Liver (tissue), 8 donors: ENCODE measurements at regions not wholly inside any gene's neighbourhood (a gene's known extent, or its start where the extent isn't known, plus 50 kb on each side); places are given as distances from the start of the nearest gene placed in this dataset.

Experiments used
- DNase-seq: peaks from one replicate; pipeline ENCODE4 v3.0.0-alpha.2; 2017; ENCODE audit warnings: low spot score
- H3K27ac ChIP-seq, 2 donors: one replicate each; pipeline ENCODE4 v1.7.0; 2013; ENCODE audit warnings: inconsistent platforms in 2 of 2, low read length in 2 of 2, control low read depth in 1 of 2, low read depth in 1 of 2, mild to moderate bottlenecking in 1 of 2
- H3K27me3 ChIP-seq, 4 donors: one replicate each; pipeline versions ENCODE4 v1.6.1 to v1.7.0; 2013; ENCODE audit warnings: low read length in 3 of 4, inconsistent platforms in 1 of 4, mild to moderate bottlenecking in 1 of 4, moderate library complexity in 1 of 4; ENCODE audit not compliant: control insufficient read depth in 4 of 4, insufficient read depth in 4 of 4
- H3K36me3 ChIP-seq, 4 donors: one replicate each; pipeline versions ENCODE4 v1.6.1 to v1.7.0; 2013; ENCODE audit warnings: low read length in 3 of 4, mild to moderate bottlenecking in 3 of 4, low read depth in 1 of 4, moderate library complexity in 1 of 4; ENCODE audit not compliant: control insufficient read depth in 4 of 4, insufficient read depth in 3 of 4
- H3K4me1 ChIP-seq, 4 donors: one replicate each; pipeline versions ENCODE4 v1.6.1 to v1.7.0; 2013; ENCODE audit warnings: low read length in 3 of 4, mild to moderate bottlenecking in 3 of 4, moderate library complexity in 1 of 4; ENCODE audit not compliant: control insufficient read depth in 4 of 4, insufficient read depth in 4 of 4
- H3K4me3 ChIP-seq, 3 donors: one replicate each; pipeline versions ENCODE4 v1.6.1 to v1.7.0; 2013; ENCODE audit warnings: low read length in 3 of 3, control low read depth in 1 of 3, low read depth in 1 of 3, mild to moderate bottlenecking in 1 of 3
- H3K9ac ChIP-seq, 2 donors: one replicate each; pipeline ENCODE4 v1.7.0; 2013; ENCODE audit warnings: low read length in 2 of 2, mild to moderate bottlenecking in 2 of 2, moderate library complexity in 2 of 2, control low read depth in 1 of 2, low read depth in 1 of 2
- H3K9me3 ChIP-seq, 4 donors: one replicate each; pipeline versions ENCODE4 v1.6.1 to v1.7.0; 2013; ENCODE audit warnings: low read length in 3 of 4; ENCODE audit not compliant: control insufficient read depth in 4 of 4
- EGR1 ChIP-seq, 2 donors: IDR thresholded peaks; 2 replicates each; pipeline ENCODE4 v1.6.1; 2016 to 2018; ENCODE audit warnings: antibody characterized with exemption in 2 of 2, low read depth in 2 of 2
- FOXA1 ChIP-seq: IDR thresholded peaks from 2 replicates; pipeline ENCODE4 v1.6.1; 2016; ENCODE audit warnings: antibody characterized with exemption
- FOXA2 ChIP-seq: IDR thresholded peaks from 2 replicates; pipeline ENCODE4 v1.6.1; 2016; ENCODE audit warnings: antibody characterized with exemption
- GABPA ChIP-seq, 2 donors: IDR thresholded peaks in 1 of 2; conservative IDR thresholded peaks in 1 of 2; 2 replicates each; pipeline ENCODE4 v1.6.1; 2016; ENCODE audit warnings: antibody characterized with exemption in 2 of 2, mild to moderate bottlenecking in 1 of 2, moderate library complexity in 1 of 2
- HNF4A ChIP-seq, 2 donors: conservative IDR thresholded peaks; 2 replicates each; pipeline ENCODE4 v1.6.1; 2016; ENCODE audit warnings: antibody characterized with exemption in 2 of 2, mild to moderate bottlenecking in 2 of 2
- HNF4G ChIP-seq: IDR thresholded peaks from 2 replicates; pipeline ENCODE4 v1.6.1; 2016; ENCODE audit warnings: antibody characterized with exemption
- JUND ChIP-seq, 2 donors: IDR thresholded peaks; 2 replicates each; pipeline ENCODE4 v1.6.1; 2016; ENCODE audit warnings: antibody characterized with exemption in 2 of 2
- NR2F2 ChIP-seq: IDR thresholded peaks from 2 replicates; pipeline ENCODE4 v1.6.1; 2016; ENCODE audit warnings: antibody characterized with exemption
- RAD21 ChIP-seq, 2 donors: IDR thresholded peaks; 2 replicates each; pipeline ENCODE4 v1.6.1; 2016; ENCODE audit warnings: antibody characterized with exemption in 2 of 2, mild to moderate bottlenecking in 2 of 2
- RXRA ChIP-seq, 2 donors: IDR thresholded peaks; 2 replicates each; pipeline ENCODE4 v1.6.1; 2017 to 2018; ENCODE audit warnings: antibody characterized with exemption in 2 of 2, mild to moderate bottlenecking in 1 of 2
- SP1 ChIP-seq: IDR thresholded peaks from 2 replicates; pipeline ENCODE4 v1.6.1; 2018; ENCODE audit warnings: antibody characterized with exemption, mild to moderate bottlenecking
- TAF1 ChIP-seq: conservative IDR thresholded peaks from 2 replicates; pipeline ENCODE4 v1.6.1; 2016; ENCODE audit warnings: antibody characterized with exemption, mild to moderate bottlenecking
- YY1 ChIP-seq: IDR thresholded peaks from 2 replicates; pipeline ENCODE4 v1.6.1; 2016; ENCODE audit warnings: antibody characterized with exemption, mild to moderate bottlenecking
- WGBS: extraction: QIAGEN DNeasy Blood & Tissue Kit; methylation state at CpG from one replicate; pipeline ENCODE4 v1.1.7; 2013; 5-methylcytosine and 5-hydroxymethylcytosine counted together
- TF ChIP-seq, protein P1 (sequence below): IDR thresholded peaks from 2 replicates; pipeline ENCODE4 v1.6.1; 2016; ENCODE audit warnings: antibody characterized with exemption
- TF ChIP-seq, protein P2 (sequence below): IDR thresholded peaks from 2 replicates; pipeline ENCODE4 v1.6.1; 2016; ENCODE audit warnings: antibody characterized with exemption
- TF ChIP-seq, protein P3 (sequence below): fragments of 150-350 bp; IDR thresholded peaks from 2 replicates; pipeline ENCODE4 v1.5.1; 2017; ENCODE audit warnings: improper control_type of control experiment, low read depth, low read length; ENCODE audit not compliant: missing input control
- TF ChIP-seq, protein P4 (sequence below): IDR thresholded peaks from 2 replicates; pipeline ENCODE4 v1.6.1; 2016; ENCODE audit warnings: antibody characterized with exemption
- TF ChIP-seq, protein P5 (sequence below): IDR thresholded peaks from 2 replicates; pipeline ENCODE4 v1.6.1; 2016; ENCODE audit warnings: antibody characterized with exemption, mild to moderate bottlenecking
- donor health status: healthy.
- donor health status: healthy.
- donor health status: healthy.
- donor health status: healthy.
- donor health status: healthy.

DNA sequence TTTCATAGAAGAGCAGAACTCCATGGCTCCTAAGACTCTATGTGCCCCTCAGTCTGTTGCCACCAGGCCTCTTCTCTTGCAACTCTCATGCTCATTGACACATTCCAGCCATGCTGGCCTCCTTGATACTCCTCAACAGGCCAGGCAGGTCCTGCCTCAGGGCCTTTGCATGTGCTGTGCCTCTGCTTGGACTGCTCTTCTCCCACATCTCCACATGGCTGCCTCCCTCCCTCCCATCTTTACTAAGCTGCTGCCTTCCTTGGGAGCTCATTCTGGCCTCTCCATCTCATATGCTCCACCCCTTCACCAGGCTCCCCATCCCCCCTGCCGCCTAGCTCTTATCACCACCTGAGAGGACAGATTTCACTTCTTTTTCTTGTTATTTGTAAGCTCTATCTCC is 103.8 kb upstream of the GPR26 start (continued):
- TF ChIP-seq, protein P1, sequence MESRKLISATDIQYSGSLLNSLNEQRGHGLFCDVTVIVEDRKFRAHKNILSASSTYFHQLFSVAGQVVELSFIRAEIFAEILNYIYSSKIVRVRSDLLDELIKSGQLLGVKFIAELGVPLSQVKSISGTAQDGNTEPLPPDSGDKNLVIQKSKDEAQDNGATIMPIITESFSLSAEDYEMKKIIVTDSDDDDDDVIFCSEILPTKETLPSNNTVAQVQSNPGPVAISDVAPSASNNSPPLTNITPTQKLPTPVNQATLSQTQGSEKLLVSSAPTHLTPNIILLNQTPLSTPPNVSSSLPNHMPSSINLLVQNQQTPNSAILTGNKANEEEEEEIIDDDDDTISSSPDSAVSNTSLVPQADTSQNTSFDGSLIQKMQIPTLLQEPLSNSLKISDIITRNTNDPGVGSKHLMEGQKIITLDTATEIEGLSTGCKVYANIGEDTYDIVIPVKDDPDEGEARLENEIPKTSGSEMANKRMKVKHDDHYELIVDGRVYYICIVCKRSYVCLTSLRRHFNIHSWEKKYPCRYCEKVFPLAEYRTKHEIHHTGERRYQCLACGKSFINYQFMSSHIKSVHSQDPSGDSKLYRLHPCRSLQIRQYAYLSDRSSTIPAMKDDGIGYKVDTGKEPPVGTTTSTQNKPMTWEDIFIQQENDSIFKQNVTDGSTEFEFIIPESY: no peak

DNA sequence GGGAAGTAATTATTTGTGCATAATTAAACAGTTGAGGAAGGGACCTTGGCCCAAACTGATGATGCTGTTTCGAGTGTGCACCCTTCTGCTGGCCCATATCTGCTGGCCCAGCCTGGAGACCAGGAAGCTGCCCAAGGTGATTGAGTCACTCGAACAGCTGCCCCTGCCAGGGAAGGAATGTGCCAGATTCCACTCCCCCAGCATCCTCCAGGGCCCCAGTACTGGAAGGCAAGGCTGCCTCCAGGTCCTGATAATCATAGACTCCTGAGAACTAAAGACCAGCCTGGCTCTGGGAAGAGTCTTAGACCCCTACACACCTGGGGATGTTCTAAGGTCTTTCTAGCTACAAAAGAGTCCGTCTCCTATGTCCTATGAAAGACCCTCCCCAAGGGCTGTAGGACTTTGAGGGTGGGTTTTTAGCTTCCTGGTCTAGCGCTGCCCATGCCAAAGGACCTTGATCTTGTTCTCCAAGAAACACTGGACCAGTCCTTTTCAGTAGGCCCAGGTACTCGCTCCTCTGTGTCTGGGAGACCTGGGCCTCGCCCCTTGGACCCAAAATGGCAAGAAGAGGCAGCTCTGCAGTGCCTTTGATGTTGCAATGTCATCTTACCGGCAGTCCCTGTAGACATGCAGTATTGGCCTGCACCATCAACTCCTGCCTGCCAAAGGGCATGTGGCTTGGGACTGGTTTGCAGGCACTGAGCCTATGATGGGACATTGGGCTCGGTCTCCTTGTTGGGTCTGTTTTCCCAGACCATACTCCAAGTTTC is 103.2 kb upstream of the GPR26 start:
- H3K4me3 ChIP-seq: no peak overlapping the region
- peaks cover 0 to 7% (median 2%) of the 10 kb centered on the region in 4 donors for H3K27me3 ChIP-seq
- no peaks in the 10 kb centered on the region for H3K9me3 ChIP-seq
- no peak overlapping the region for H3K27ac ChIP-seq
- WGBS: 78% methylated on average over 8 of the region's 8 CpGs
- no peak for DNase-seq
- H3K4me1 ChIP-seq: peaks cover 0 to 2% (median 0%) of the 10 kb centered on the region in 4 donors
- H3K9ac ChIP-seq: no peak overlapping the region
- no peak for TF ChIP-seq RXRA (IDR thresholded peaks at IDR 0.05)
- TF ChIP-seq GABPA (IDR thresholded peaks at IDR 0.05 in 1 of 2, conservative IDR thresholded peaks at IDR 0.05 in 1 of 2): no peak
- no peak for TF ChIP-seq RAD21 (IDR thresholded peaks at IDR 0.05)
- no peak for TF ChIP-seq TAF1
- TF ChIP-seq, protein P1: no peak
- TF ChIP-seq EGR1 (IDR thresholded peaks at IDR 0.05; ENCODE audit: low read depth in 2 of 2): no peak
- TF ChIP-seq, protein P2, sequence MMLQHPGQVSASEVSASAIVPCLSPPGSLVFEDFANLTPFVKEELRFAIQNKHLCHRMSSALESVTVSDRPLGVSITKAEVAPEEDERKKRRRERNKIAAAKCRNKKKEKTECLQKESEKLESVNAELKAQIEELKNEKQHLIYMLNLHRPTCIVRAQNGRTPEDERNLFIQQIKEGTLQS: no peak
- TF ChIP-seq YY1: no peak
- TF ChIP-seq, protein P3, sequence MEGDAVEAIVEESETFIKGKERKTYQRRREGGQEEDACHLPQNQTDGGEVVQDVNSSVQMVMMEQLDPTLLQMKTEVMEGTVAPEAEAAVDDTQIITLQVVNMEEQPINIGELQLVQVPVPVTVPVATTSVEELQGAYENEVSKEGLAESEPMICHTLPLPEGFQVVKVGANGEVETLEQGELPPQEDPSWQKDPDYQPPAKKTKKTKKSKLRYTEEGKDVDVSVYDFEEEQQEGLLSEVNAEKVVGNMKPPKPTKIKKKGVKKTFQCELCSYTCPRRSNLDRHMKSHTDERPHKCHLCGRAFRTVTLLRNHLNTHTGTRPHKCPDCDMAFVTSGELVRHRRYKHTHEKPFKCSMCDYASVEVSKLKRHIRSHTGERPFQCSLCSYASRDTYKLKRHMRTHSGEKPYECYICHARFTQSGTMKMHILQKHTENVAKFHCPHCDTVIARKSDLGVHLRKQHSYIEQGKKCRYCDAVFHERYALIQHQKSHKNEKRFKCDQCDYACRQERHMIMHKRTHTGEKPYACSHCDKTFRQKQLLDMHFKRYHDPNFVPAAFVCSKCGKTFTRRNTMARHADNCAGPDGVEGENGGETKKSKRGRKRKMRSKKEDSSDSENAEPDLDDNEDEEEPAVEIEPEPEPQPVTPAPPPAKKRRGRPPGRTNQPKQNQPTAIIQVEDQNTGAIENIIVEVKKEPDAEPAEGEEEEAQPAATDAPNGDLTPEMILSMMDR: no peak
- TF ChIP-seq HNF4G: no peak
- no peak for TF ChIP-seq NR2F2
- TF ChIP-seq FOXA1: no peak
- TF ChIP-seq FOXA2: no peak
- no peak for TF ChIP-seq SP1
- TF ChIP-seq, protein P4, sequence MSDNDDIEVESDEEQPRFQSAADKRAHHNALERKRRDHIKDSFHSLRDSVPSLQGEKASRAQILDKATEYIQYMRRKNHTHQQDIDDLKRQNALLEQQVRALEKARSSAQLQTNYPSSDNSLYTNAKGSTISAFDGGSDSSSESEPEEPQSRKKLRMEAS: no peak
- TF ChIP-seq, protein P5, sequence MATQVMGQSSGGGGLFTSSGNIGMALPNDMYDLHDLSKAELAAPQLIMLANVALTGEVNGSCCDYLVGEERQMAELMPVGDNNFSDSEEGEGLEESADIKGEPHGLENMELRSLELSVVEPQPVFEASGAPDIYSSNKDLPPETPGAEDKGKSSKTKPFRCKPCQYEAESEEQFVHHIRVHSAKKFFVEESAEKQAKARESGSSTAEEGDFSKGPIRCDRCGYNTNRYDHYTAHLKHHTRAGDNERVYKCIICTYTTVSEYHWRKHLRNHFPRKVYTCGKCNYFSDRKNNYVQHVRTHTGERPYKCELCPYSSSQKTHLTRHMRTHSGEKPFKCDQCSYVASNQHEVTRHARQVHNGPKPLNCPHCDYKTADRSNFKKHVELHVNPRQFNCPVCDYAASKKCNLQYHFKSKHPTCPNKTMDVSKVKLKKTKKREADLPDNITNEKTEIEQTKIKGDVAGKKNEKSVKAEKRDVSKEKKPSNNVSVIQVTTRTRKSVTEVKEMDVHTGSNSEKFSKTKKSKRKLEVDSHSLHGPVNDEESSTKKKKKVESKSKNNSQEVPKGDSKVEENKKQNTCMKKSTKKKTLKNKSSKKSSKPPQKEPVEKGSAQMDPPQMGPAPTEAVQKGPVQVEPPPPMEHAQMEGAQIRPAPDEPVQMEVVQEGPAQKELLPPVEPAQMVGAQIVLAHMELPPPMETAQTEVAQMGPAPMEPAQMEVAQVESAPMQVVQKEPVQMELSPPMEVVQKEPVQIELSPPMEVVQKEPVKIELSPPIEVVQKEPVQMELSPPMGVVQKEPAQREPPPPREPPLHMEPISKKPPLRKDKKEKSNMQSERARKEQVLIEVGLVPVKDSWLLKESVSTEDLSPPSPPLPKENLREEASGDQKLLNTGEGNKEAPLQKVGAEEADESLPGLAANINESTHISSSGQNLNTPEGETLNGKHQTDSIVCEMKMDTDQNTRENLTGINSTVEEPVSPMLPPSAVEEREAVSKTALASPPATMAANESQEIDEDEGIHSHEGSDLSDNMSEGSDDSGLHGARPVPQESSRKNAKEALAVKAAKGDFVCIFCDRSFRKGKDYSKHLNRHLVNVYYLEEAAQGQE: no peak
- no peak for TF ChIP-seq JUND (IDR thresholded peaks at IDR 0.05)
- no peak for TF ChIP-seq HNF4A (conservative IDR thresholded peaks at IDR 0.05)
- no peaks in the 10 kb centered on the region for H3K36me3 ChIP-seq
